Lung (tissue), 11 donors: ENCODE measurements at regions not wholly inside any gene's neighbourhood (a gene's known extent, or its start where the extent isn't known, plus 50 kb on each side); places are given as distances from the start of the nearest gene placed in this dataset.

ENCODE experiments used
- ATAC-seq: fragments of 200-7000 bp; cut with Tn5 transposase; one replicate; pipeline ENCODE4 v1.9.1; 2020; ENCODE audit warnings: moderate number of reproducible peaks; ENCODE audit not compliant: insufficient read depth, low FRiP score
- DNase-seq, 3 donors: peaks; one replicate each; pipeline ENCODE4 v3.0.0-alpha.2; 2013 to 2017
- H3K27ac ChIP-seq, 2 donors: one replicate each; pipeline ENCODE4 v1.5.1; 2013; ENCODE audit warnings: mild to moderate bottlenecking in 2 of 2, moderate library complexity in 2 of 2, control low read depth in 1 of 2, inconsistent platforms in 1 of 2, low read depth in 1 of 2, low read length in 1 of 2
- H3K27me3 ChIP-seq, 3 donors: one replicate each; pipeline ENCODE4 v1.5.1; 2013; ENCODE audit warnings: low read length in 2 of 3; ENCODE audit not compliant: control insufficient read depth in 3 of 3, insufficient read depth in 3 of 3
- H3K36me3 ChIP-seq, 4 donors: one replicate each; pipeline ENCODE4 v1.5.1; 2013; ENCODE audit warnings: low read length in 4 of 4, mild to moderate bottlenecking in 1 of 4, moderate library complexity in 1 of 4; ENCODE audit not compliant: control insufficient read depth in 4 of 4, insufficient read depth in 4 of 4
- H3K4me1 ChIP-seq, 5 donors: one replicate each; pipeline ENCODE4 v1.5.1; 2013; ENCODE audit warnings: low read length in 5 of 5, mild to moderate bottlenecking in 2 of 5, moderate library complexity in 1 of 5; ENCODE audit not compliant: control insufficient read depth in 5 of 5, insufficient read depth in 5 of 5
- H3K4me3 ChIP-seq: one replicate; pipeline ENCODE4 v1.5.1; 2013; ENCODE audit warnings: mild to moderate bottlenecking, control low read depth, moderate library complexity
- H3K9ac ChIP-seq, 2 donors: one replicate each; pipeline ENCODE4 v1.5.1; 2013; ENCODE audit warnings: low read length in 2 of 2, control low read depth in 1 of 2; ENCODE audit not compliant: insufficient read depth in 1 of 2
- H3K9me3 ChIP-seq, 4 donors: one replicate each; pipeline ENCODE4 v1.5.1; 2013; ENCODE audit warnings: low read length in 3 of 4, mild to moderate bottlenecking in 1 of 4, moderate library complexity in 1 of 4; ENCODE audit not compliant: control insufficient read depth in 4 of 4, insufficient read depth in 3 of 4
- WGBS, 2 donors: extraction: QIAGEN DNeasy Blood & Tissue Kit; methylation state at CpG; one replicate each; pipeline ENCODE4 v1.1.7; 2013; 5-methylcytosine and 5-hydroxymethylcytosine counted together
- TF ChIP-seq, protein P1 (sequence below): IDR thresholded peaks from 2 replicates; pipeline ENCODE4 v1.5.1; 2012; ENCODE audit warnings: mild to moderate bottlenecking; ENCODE audit errors: control extremely low read depth, extremely low read depth
- donor health status: control.
- donor health status: control.
- donor health status: Bipolar disorder and iron deficiency.
- donor health status: healthy.
- donor health status: DM: yes; HTN: yes; CAD: no.

DNA sequence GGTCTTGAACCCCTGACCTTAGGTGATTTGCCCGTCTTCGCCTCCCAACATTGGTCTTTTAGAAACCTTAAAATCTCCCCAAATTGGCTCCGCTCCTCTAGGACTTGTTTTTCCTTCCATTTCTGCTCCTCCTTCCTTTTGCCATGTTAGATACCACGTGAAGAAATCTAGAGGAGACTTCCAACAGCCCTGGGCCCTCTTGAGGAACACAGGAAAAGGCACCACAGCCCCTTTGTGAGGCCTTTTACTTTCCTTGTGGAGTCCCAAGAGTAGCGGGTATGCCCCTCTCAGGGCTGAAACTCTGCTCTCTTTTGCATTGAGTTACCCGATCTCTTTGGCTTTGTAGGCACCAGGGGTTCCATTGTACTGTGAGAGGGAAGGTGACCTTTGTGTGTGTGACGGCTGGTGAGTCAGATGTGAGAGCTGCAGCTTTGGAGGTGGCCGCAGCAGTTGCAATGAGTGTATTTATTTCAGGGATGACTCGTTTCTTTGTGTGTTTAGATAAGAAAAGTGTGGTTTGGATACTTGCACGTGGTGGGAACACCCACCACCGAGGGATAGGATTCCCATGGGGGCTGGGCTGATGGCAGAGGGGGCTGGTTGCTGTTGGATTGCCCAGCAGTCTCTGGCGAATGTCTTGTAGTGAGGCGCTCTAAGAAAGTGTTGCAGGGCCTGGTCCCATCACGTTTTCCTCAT is 218.4 kb upstream of the HS6ST1 start:
- TF ChIP-seq, protein P1, sequence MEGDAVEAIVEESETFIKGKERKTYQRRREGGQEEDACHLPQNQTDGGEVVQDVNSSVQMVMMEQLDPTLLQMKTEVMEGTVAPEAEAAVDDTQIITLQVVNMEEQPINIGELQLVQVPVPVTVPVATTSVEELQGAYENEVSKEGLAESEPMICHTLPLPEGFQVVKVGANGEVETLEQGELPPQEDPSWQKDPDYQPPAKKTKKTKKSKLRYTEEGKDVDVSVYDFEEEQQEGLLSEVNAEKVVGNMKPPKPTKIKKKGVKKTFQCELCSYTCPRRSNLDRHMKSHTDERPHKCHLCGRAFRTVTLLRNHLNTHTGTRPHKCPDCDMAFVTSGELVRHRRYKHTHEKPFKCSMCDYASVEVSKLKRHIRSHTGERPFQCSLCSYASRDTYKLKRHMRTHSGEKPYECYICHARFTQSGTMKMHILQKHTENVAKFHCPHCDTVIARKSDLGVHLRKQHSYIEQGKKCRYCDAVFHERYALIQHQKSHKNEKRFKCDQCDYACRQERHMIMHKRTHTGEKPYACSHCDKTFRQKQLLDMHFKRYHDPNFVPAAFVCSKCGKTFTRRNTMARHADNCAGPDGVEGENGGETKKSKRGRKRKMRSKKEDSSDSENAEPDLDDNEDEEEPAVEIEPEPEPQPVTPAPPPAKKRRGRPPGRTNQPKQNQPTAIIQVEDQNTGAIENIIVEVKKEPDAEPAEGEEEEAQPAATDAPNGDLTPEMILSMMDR: no peak
- no peaks in the 10 kb centered on the region for H3K36me3 ChIP-seq
- H3K9me3 ChIP-seq: no peaks in the 10 kb centered on the region
- DNase-seq (no peak), ATAC-seq (peak; percentile 6)
- H3K27ac ChIP-seq: no peak overlapping the region
- WGBS, 2 donors: 77 to 85% methylated on average over 14 of the region's 14 CpGs
- no peak overlapping the region for H3K4me3 ChIP-seq
- H3K27me3 ChIP-seq: no peaks in the 10 kb centered on the region
- no peaks in the 10 kb centered on the region for H3K4me1 ChIP-seq
- H3K9ac ChIP-seq: no peak overlapping the region

DNA sequence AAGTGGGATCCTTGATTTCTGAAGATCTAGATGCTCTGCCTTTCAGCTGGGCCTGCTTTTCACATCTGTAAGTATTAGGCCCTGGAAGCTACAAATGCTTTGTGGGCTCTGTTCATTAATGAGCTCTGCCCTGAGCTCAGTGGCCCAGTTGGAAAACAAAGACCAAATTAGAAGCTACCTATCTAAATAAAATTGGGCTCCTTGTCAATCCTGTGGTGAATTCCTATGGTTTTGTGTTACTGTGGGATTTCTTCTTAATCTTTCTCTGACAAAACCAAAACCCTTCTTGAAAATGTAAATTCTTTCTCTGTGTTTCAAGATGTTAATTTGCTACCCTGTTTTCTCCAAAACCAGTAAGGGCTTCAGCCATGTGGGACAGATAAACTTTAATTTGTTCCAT is 219.0 kb upstream of the HS6ST1 start:
- Histone ChIP-seq H3K36me3 (no peaks in the 10 kb centered on the region), H3K9ac (no peak overlapping the region), H3K27me3 (no peaks in the 10 kb centered on the region), H3K9me3 (no peaks in the 10 kb centered on the region), H3K27ac (no peak overlapping the region), H3K4me1 (no peaks in the 10 kb centered on the region), H3K4me3 (no peak overlapping the region)
- no peak for ATAC-seq
- no peak for DNase-seq
- TF ChIP-seq, protein P1: no peak

DNA sequence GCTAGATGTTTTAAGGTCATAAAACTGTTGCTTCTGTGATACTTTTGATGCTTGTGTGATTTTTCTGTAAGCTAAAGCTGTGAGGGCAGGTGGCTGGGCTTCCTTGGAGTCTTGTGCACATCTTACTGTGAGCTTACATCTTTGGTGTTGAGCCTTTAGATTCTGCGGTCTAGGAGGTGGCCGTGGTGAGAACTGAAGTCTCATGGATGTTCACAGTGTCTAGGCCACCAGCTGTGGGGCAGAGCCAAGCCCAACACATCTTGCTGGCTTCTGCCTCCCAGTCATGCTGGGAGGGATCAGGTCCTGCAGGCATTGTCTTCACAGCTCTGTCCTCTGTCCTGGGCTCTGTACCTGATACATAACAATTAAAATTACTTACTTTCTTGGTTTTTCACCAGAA is 219.7 kb upstream of the HS6ST1 start:
- Histone ChIP-seq H3K27me3 (no peaks in the 10 kb centered on the region), H3K9me3 (no peaks in the 10 kb centered on the region), H3K4me1 (no peaks in the 10 kb centered on the region), H3K4me3 (no peak overlapping the region), H3K9ac (no peak overlapping the region), H3K27ac (no peak overlapping the region), H3K36me3 (no peaks in the 10 kb centered on the region)
- 93 to 98% methylated on average over 2 of the region's 2 CpGs for WGBS, 2 donors
- DNase-seq (no peak), ATAC-seq (no peak)
- TF ChIP-seq, protein P1: no peak

DNA sequence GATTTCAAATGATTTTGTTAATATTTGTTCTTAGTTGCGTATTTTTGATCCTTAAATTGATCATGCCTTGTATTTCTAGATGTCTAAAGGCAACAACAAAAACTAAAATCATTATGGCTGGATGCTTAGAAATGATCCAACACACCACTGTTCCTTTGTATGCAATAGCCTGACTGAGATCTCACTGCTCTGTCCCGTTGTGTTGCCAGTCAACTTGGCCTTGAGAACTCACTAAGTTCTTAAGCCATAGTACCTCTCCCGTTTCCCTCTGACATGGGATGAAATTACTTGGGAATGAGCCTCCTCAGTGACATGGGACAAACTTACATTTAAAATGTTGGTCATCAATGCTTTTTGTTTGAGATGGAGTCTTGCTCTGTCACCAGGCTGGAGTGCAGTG is 222.0 kb upstream of the HS6ST1 start:
- no peaks in the 10 kb centered on the region for H3K4me1 ChIP-seq
- no peak overlapping the region for H3K27ac ChIP-seq
- no peak for DNase-seq
- H3K9ac ChIP-seq: no peak overlapping the region
- TF ChIP-seq, protein P1: no peak
- no peak overlapping the region for H3K4me3 ChIP-seq
- H3K27me3 ChIP-seq: no peaks in the 10 kb centered on the region
- peaks cover 0 to 6% (median 0%) of the 10 kb centered on the region in 4 donors for H3K9me3 ChIP-seq
- WGBS, 2 donors: 93 to 96% methylated on average over 3 of the region's 3 CpGs
- H3K36me3 ChIP-seq: no peaks in the 10 kb centered on the region
- no peak for ATAC-seq
